Mucosa of stomach (tissue), 1 donor: ENCODE measurements at regions not wholly inside any gene's neighbourhood (a gene's known extent, or its start where the extent isn't known, plus 50 kb on each side); places are given as distances from the start of the nearest gene placed in this dataset.

Experiments
- H3K27me3 ChIP-seq: one replicate; pipeline ENCODE4 v1.7.0; 2013; ENCODE audit warnings: mild to moderate bottlenecking, low read length; ENCODE audit not compliant: control insufficient read depth, insufficient read depth
- H3K36me3 ChIP-seq: one replicate; pipeline ENCODE4 v1.7.0; 2013; ENCODE audit warnings: low read length; ENCODE audit not compliant: control insufficient read depth, insufficient read depth
- H3K4me1 ChIP-seq: one replicate; pipeline ENCODE4 v1.7.0; 2013; ENCODE audit warnings: mild to moderate bottlenecking, low read length; ENCODE audit not compliant: control insufficient read depth, insufficient read depth
- H3K4me3 ChIP-seq: one replicate; pipeline ENCODE4 v1.7.0; 2013; ENCODE audit warnings: low read length
- H3K9ac ChIP-seq: one replicate; pipeline ENCODE4 v1.7.0; 2013; ENCODE audit warnings: mild to moderate bottlenecking, low read length, moderate library complexity
- H3K9me3 ChIP-seq: one replicate; pipeline ENCODE4 v1.7.0; 2013; ENCODE audit warnings: mild to moderate bottlenecking, low read length, moderate library complexity; ENCODE audit not compliant: control insufficient read depth
- donor health status: Pancreatic carcinoma.

DNA sequence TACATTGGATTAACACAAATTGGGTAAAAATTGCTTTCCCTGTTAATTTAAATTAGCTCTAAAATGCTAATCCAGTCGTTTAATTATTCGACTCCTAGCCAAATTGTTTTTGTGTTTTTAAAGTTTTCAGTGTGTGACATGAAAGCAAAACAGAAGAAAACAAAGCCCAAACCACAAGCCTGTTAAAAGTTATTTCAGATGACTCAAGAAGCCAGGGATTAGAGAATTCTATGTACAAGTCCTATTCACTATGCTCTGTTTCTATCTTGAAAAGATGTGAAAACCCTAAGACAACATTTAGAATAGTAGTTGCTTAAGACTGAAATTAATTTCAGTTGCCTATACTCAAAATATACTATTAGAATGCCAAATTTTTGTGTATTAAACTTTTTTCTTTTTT is 294.8 kb upstream of the ADAMTS5 start:
- no peak overlapping the region for H3K4me3 ChIP-seq
- H3K9ac ChIP-seq = no peak overlapping the region
- no peaks in the 10 kb centered on the region for H3K9me3 ChIP-seq
- no peaks in the 10 kb centered on the region for H3K36me3 ChIP-seq
- H3K27me3 ChIP-seq = no peaks in the 10 kb centered on the region
- no peaks in the 10 kb centered on the region for H3K4me1 ChIP-seq

GRCh38 chr21:27260728-27261127 is 293.8 kb upstream of the ADAMTS5 start:
- Histone ChIP-seq H3K4me3 (no peak overlapping the region), H3K36me3 (no peaks in the 10 kb centered on the region), H3K9me3 (no peaks in the 10 kb centered on the region), H3K27me3 (no peaks in the 10 kb centered on the region), H3K4me1 (no peaks in the 10 kb centered on the region), H3K9ac (no peak overlapping the region)

- Histone ChIP-seq H3K4me1 (no peaks in the 10 kb centered on the region), H3K4me3 (no peak overlapping the region), H3K27me3 (no peaks in the 10 kb centered on the region), H3K9ac (no peak overlapping the region), H3K9me3 (no peaks in the 10 kb centered on the region), H3K36me3 (no peaks in the 10 kb centered on the region)
These were observed 292.0 kb upstream of the ADAMTS5 start for GRCh38 chr21:27258742-27259448.

DNA sequence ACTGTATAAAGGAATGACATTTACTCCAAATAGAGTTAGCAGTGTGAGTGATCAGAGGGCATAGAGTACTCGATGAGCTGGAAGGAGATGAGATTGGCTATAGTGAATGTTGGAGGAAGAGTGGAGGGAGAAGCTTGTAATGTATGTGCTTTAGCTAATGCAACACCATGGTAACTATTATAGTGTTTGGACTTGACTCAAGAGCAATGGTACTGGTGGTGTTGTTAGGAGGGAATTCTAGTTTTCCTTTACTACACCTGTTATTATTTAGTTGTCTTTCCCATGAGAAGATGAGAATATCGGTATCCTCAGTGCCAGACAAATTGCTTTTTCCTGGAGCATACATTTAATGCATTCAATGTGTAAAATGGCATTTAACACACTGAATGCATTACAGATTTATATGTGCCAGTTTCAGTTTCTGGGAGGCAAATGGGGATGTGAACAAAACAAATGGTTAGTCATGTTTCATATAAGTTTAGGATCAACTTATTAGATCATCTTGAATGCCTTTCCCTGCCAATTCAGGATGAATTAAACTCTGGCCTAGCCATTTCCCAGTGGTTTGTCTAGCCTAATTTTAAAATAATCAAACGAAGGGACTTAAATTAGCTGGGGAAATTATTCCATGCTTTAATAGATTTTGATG is 291.1 kb upstream of the ADAMTS5 start:
- no peaks in the 10 kb centered on the region for H3K36me3 ChIP-seq
- H3K27me3 ChIP-seq = no peaks in the 10 kb centered on the region
- H3K4me1 ChIP-seq = no peaks in the 10 kb centered on the region
- H3K4me3 ChIP-seq = no peak overlapping the region
- H3K9ac ChIP-seq = no peak overlapping the region
- H3K9me3 ChIP-seq = no peaks in the 10 kb centered on the region

DNA sequence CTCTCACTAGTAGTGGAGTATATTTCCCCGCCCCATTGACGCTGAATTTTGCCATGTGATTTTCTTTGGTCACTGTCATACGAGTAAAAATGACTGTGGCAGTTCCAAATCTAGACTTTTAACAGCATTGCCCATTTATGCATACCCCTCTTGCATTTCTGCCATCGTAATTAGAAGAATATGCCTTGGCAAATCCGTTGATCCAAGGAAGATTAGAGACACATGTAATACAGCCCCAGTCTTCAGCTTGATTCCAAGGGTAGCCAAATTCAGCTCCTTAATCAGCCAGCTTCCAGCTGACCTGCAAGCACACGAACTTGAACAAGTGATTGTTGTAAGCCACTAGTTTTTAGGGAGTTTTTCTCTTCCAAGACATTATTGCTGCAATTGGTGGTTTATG is 290.3 kb upstream of the ADAMTS5 start:
- no peak overlapping the region for H3K4me3 ChIP-seq
- H3K4me1 ChIP-seq = no peaks in the 10 kb centered on the region
- H3K36me3 ChIP-seq = no peaks in the 10 kb centered on the region
- H3K9me3 ChIP-seq = no peaks in the 10 kb centered on the region
- H3K27me3 ChIP-seq = no peaks in the 10 kb centered on the region
- H3K9ac ChIP-seq = no peak overlapping the region

- no peaks in the 10 kb centered on the region for H3K4me1 ChIP-seq
- H3K27me3 ChIP-seq = no peaks in the 10 kb centered on the region
- no peaks in the 10 kb centered on the region for H3K9me3 ChIP-seq
- H3K9ac ChIP-seq = no peak overlapping the region
- no peak overlapping the region for H3K4me3 ChIP-seq
- no peaks in the 10 kb centered on the region for H3K36me3 ChIP-seq
These were observed 284.9 kb upstream of the ADAMTS5 start for GRCh38 chr21:27251752-27252151.

- H3K36me3 ChIP-seq = no peaks in the 10 kb centered on the region
- H3K27me3 ChIP-seq = no peaks in the 10 kb centered on the region
- no peak overlapping the region for H3K4me3 ChIP-seq
- H3K4me1 ChIP-seq = no peaks in the 10 kb centered on the region
- H3K9me3 ChIP-seq = no peaks in the 10 kb centered on the region
- no peak overlapping the region for H3K9ac ChIP-seq
These were observed 283.5 kb upstream of the ADAMTS5 start for GRCh38 chr21:27250366-27250765.

DNA sequence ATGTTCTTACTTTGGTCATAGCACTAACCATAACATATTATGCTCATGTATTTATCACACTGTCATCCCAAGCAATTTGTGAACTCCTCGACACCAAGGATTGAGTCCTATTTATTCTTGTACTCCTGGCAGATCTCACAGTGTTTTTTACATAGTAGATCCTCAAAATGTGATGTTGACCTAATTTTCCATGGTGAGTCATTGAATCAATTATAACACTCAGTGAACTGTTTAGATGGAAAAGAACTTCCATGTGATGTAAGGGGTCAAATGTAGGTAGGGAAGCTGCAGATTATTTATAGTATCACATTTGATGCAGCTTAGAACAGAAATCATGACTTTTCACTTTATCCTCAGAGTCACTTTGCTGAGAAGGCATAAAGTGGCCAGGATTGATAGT is 281.9 kb upstream of the ADAMTS5 start:
- Histone ChIP-seq H3K4me1 (no peaks in the 10 kb centered on the region), H3K9ac (no peak overlapping the region), H3K4me3 (no peak overlapping the region), H3K36me3 (no peaks in the 10 kb centered on the region), H3K27me3 (no peaks in the 10 kb centered on the region), H3K9me3 (no peaks in the 10 kb centered on the region)

GRCh38 chr21:27246741-27247140 is 279.9 kb upstream of the ADAMTS5 start:
- no peaks in the 10 kb centered on the region for H3K9me3 ChIP-seq
- no peaks in the 10 kb centered on the region for H3K27me3 ChIP-seq
- H3K4me1 ChIP-seq = no peaks in the 10 kb centered on the region
- H3K36me3 ChIP-seq = no peaks in the 10 kb centered on the region
- H3K9ac ChIP-seq = no peak overlapping the region
- H3K4me3 ChIP-seq = no peak overlapping the region

DNA sequence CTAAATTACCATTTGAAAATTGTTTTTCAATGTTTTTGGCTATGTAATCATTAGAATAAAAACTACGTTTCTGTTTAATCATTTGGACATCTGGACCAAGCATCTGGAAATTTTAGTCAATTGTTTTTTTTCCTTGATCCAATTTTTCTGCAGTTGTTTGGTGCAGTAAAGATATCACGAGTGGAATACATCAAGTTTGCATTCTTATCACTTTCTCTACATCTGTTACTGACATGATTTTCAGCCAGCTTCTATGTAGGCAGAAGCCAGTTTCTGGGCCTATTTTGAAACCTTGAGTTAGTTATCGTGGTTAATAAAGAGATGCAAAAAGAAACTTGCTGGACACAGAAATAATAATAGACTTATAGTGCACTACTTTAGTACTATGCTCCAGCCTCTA is 277.9 kb upstream of the ADAMTS5 start:
- no peak overlapping the region for H3K9ac ChIP-seq
- H3K9me3 ChIP-seq = no peaks in the 10 kb centered on the region

DNA sequence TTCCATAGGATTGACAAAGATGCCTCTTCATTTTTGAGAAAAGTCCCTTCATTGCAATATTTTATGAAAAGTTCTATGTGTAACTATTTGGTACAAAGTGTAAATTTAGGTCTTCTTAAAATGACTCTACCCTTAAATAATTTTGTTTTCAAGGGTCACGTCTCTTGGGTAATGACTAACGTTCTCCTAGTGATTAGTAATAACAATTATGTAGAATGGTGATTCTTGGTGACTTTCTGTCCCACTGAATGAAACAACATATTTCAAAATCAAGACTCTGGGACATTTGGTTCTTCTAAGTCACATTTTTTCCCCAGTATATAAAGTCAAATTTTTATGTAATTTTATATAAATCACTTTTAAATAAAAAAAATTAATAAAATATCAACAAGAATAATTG is 277.5 kb upstream of the ADAMTS5 start:
- no peaks in the 10 kb centered on the region for H3K36me3 ChIP-seq
- no peak overlapping the region for H3K9ac ChIP-seq
- H3K4me3 ChIP-seq = no peak overlapping the region
- no peaks in the 10 kb centered on the region for H3K27me3 ChIP-seq
- no peaks in the 10 kb centered on the region for H3K4me1 ChIP-seq
- H3K9me3 ChIP-seq = no peaks in the 10 kb centered on the region

More for the DNA sequence above, 277.9 kb upstream of the ADAMTS5 start:
- Histone ChIP-seq H3K4me3 (no peak overlapping the region), H3K4me1 (no peaks in the 10 kb centered on the region), H3K36me3 (no peaks in the 10 kb centered on the region), H3K27me3 (no peaks in the 10 kb centered on the region)

DNA sequence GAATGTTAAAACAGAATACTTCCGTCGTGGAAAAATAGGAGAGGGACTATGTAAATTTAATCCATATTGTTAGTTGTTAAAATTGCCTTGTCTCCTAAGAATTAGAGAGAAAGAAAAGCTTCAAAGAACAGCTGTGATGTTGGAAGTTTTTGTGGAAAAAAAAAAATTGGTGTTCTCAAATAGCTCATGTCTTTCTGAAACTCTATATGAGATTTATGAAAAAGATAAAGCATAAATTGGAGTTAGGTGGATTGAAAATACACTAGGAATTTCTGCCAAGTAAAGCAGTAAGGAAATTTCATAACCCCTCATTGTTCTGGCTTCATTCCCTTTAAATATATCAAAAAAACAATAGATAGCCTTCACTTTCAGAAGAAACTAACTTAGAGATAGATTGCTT is 274.0 kb upstream of the ADAMTS5 start:
- H3K4me3 ChIP-seq = no peak overlapping the region
- H3K27me3 ChIP-seq = no peaks in the 10 kb centered on the region
- H3K4me1 ChIP-seq = no peaks in the 10 kb centered on the region
- no peak overlapping the region for H3K9ac ChIP-seq
- no peaks in the 10 kb centered on the region for H3K9me3 ChIP-seq
- H3K36me3 ChIP-seq = no peaks in the 10 kb centered on the region
